Choroid plexus epithelial cell (primary cell): ENCODE measurements at regions not wholly inside any gene's neighbourhood (a gene's known extent, or its start where the extent isn't known, plus 50 kb on each side); places are given as distances from the start of the nearest gene placed in this dataset.
"Not testable (repeated sequence)": the region's sequence is repeated elsewhere in the genome, so short reads cannot be mapped to it uniquely, and the experiment has no call there.

Source experiments
- DNase-seq: peaks from one replicate; pipeline ENCODE4 v3.0.0-alpha.2; 2010; ENCODE audit warnings: low read depth
- H3K4me3 ChIP-seq: 2 replicates; pipeline ENCODE4 v1.5.1; 2011; ENCODE audit warnings: low read depth, mild to moderate bottlenecking, control low read depth, low read length, moderate library complexity
- CTCF ChIP-seq: conservative IDR thresholded peaks from 2 replicates; pipeline ENCODE4 v1.5.1; 2011; ENCODE audit warnings: low read depth, mild to moderate bottlenecking, control low read depth, inconsistent platforms, low read length, moderate library complexity

- no peak for TF ChIP-seq CTCF
- H3K4me3 ChIP-seq = no peak overlapping the region
- no peak for DNase-seq
Observed at GRCh38 chr7:37578350-37578749, 105.2 kb upstream of the GPR141 start.

GRCh38 chr7:37580376-37580775, 103.2 kb upstream of the GPR141 start:
- H3K4me3 ChIP-seq = no peak overlapping the region
- no peak for DNase-seq
- TF ChIP-seq CTCF = no peak

GRCh38 chr7:37584651-37585463, 98.7 kb upstream of the GPR141 start:
- DNase-seq, H3K4me3 ChIP-seq: not testable (repeated sequence)

- no peak for DNase-seq
- H3K4me3 ChIP-seq = no peak overlapping the region
Observed at GRCh38 chr7:37590824-37591223, 92.7 kb upstream of the GPR141 start.

GRCh38 chr7:37592366-37592765, 91.2 kb upstream of the GPR141 start:
- DNase-seq = no peak
- TF ChIP-seq CTCF = no peak
- H3K4me3 ChIP-seq = no peak overlapping the region

More at GRCh38 chr7:37590824-37591223, 92.7 kb upstream of the GPR141 start:
- TF ChIP-seq CTCF = no peak

GRCh38 chr7:37594602-37595001, 89.0 kb upstream of the GPR141 start:
- no peak overlapping the region for H3K4me3 ChIP-seq
- no peak for TF ChIP-seq CTCF
- no peak for DNase-seq

GRCh38 chr7:37598824-37599223, 84.7 kb upstream of the GPR141 start:
- H3K4me3 ChIP-seq = no peak overlapping the region
- no peak for TF ChIP-seq CTCF
- no peak for DNase-seq
